SK-N-SH (cell line): ENCODE measurements at regions not wholly inside any gene's neighbourhood (a gene's known extent, or its start where the extent isn't known, plus 50 kb on each side); places are given as distances from the start of the nearest gene placed in this dataset.

Experiments
- CTCF ChIP-seq: fragments of 200-600 bp; sonication (generic); IDR thresholded peaks from 2 replicates; pipeline ENCODE4 v1.6.1; 2017; ENCODE audit warnings: antibody characterized with exemption, mild to moderate bottlenecking, moderate library complexity
- EP300 ChIP-seq, 2 experiments: IDR thresholded peaks; 2 replicates each; pipeline versions ENCODE4 v1.4.0 to v1.6.1; 2012; ENCODE audit warnings: borderline replicate concordance in 1 of 2, low read depth in 1 of 2, low read length in 1 of 2
- REST ChIP-seq: IDR thresholded peaks from 2 replicates; pipeline ENCODE4 v1.6.1; 2012; ENCODE audit warnings: mild to moderate bottlenecking, low read depth, low read length, moderate library complexity
- RFX5 ChIP-seq: IDR thresholded peaks from 2 replicates; pipeline ENCODE4 v1.6.1; 2012; ENCODE audit warnings: mild to moderate bottlenecking, improper control_type of control experiment, low read length
- TAF1 ChIP-seq: IDR thresholded peaks from 2 replicates; pipeline ENCODE4 v1.6.1; 2012; ENCODE audit warnings: low read depth, mild to moderate bottlenecking, low read length, moderate library complexity, borderline replicate concordance
- TEAD4 ChIP-seq: IDR thresholded peaks from 2 replicates; pipeline ENCODE4 v1.4.0; 2012; ENCODE audit warnings: mild to moderate bottlenecking, borderline replicate concordance; ENCODE audit not compliant: insufficient read depth
- USF2 ChIP-seq: fragments of 150-350 bp; IDR thresholded peaks from 2 replicates; pipeline ENCODE4 v1.6.1; 2017; ENCODE audit warnings: antibody characterized with exemption, low read length, low read depth, borderline replicate concordance

GRCh38 chr1:195026792-195027191 lies 1581.4 kb downstream of the KCNT2 start:
- TF ChIP-seq REST (no peak), USF2 (no peak), CTCF (no peak), TAF1 (no peak), TEAD4 (no peak), EP300 (IDR thresholded peaks at IDR 0.05; ENCODE audit: borderline replicate concordance in 1 of 2, low read depth in 1 of 2, low read length in 1 of 2) (no peak), RFX5 (no peak)
